Right lobe of liver (tissue), 6 donors: ENCODE measurements at regions not wholly inside any gene's neighbourhood (a gene's known extent, or its start where the extent isn't known, plus 50 kb on each side); places are given as distances from the start of the nearest gene placed in this dataset.
"Not testable (repeated sequence)": the region's sequence is repeated elsewhere in the genome, so short reads cannot be mapped to it uniquely, and the experiment has no call there.

Experiments used
- ATAC-seq, 4 donors: fragments of 200-7000 bp; cut with Tn5 transposase; one replicate each; pipeline ENCODE4 v1.9.1; 2020; ENCODE audit warnings: mild to moderate bottlenecking in 4 of 4, moderate library complexity in 4 of 4
- DNase-seq, 3 donors: peaks; one replicate each; pipeline ENCODE4 v3.0.0-alpha.2; 2020
- H3K27ac ChIP-seq, 3 donors: fragments of 200-600 bp; one replicate each; pipeline ENCODE4 v1.8.0; 2022
- H3K27me3 ChIP-seq, 2 donors: fragments of 200-600 bp; one replicate each; pipeline ENCODE4 v1.8.0; 2022
- H3K36me3 ChIP-seq, 4 donors: fragments of 200-600 bp; sonication (generic) in 1 of 4; one replicate each; pipeline versions ENCODE4 v1.5.1 to v1.8.0; 2017 to 2022; ENCODE audit warnings: control low read depth in 1 of 4
- H3K4me1 ChIP-seq, 4 donors: fragments of 200-600 bp; sonication (generic) in 1 of 4; one replicate each; pipeline versions ENCODE4 v1.5.1 to v1.8.0; 2017 to 2022; ENCODE audit warnings: control low read depth in 1 of 4
- H3K4me3 ChIP-seq, 3 donors: fragments of 200-600 bp; one replicate each; pipeline ENCODE4 v1.8.0; 2022
- H3K9me3 ChIP-seq, 4 donors: fragments of 200-600 bp; sonication (generic) in 1 of 4; one replicate each; pipeline versions ENCODE4 v1.5.1 to v1.8.0; 2017 to 2022; ENCODE audit warnings: control low read depth in 1 of 4
- CTCF ChIP-seq, 4 donors: fragments of 200-600 bp in 3 of 4; fragments of 450-650 bp in 1 of 4; IDR thresholded peaks; one replicate each; pipeline versions ENCODE4 v1.5.1 to v1.8.0; 2016 to 2022; ENCODE audit warnings: antibody characterized with exemption in 4 of 4, mild to moderate bottlenecking in 2 of 4
- POLR2A ChIP-seq: fragments of 450-650 bp; IDR thresholded peaks from one replicate; pipeline ENCODE4 v1.6.1; 2017; ENCODE audit warnings: antibody characterized with exemption, mild to moderate bottlenecking
- whole genome bisulfite sequencing: methylation state at CpG from one replicate; pipeline ENCODE4 v1.1.6; 2018; ENCODE audit warnings: low coverage, low lambda C conversion rate; ENCODE audit not compliant: insufficient coverage; ENCODE audit errors: missing lambda C conversion rate; 5-methylcytosine and 5-hydroxymethylcytosine counted together
- intact Hi-C, 2 donors: fragments of 100-400 bp; cut with DNase I; formaldehyde crosslinking; loops; one replicate each; pipeline versions ENCODE4 v1.11.2 to v1.14.1; 2022
- donor health status: DM: no; HTN: yes; CAD: no.
- donor health status: DM: no; HTN: no; CAD: no.
- donor health status: DM: no; HTN: no; CAD: no.
- donor health status: DM: no; HTN: yes; CAD: no.
- donor health status: DM: no; HTN: yes; CAD: no.

GRCh38 chr4:167838686-167839085 lies 253.7 kb upstream of the ANXA10 start:
- no peak for TF ChIP-seq CTCF (IDR thresholded peaks at IDR 0.05)
- TF ChIP-seq POLR2A = no peak

GRCh38 chr4:167842487-167842886 lies 249.8 kb upstream of the ANXA10 start:
- intact Hi-C loops = no loop called here
- Histone ChIP-seq H3K27ac (no peak overlapping the region), H3K9me3 (no peaks in the 10 kb centered on the region), H3K4me1 (no peaks in the 10 kb centered on the region), H3K4me3 (no peak overlapping the region), H3K36me3 (no peaks in the 10 kb centered on the region), H3K27me3 (no peaks in the 10 kb centered on the region)
- ATAC-seq (no peak), DNase-seq (no peak)
- WGBS = 26% methylated on average over 2 of the region's 2 CpGs
- TF ChIP-seq POLR2A (no peak), CTCF (IDR thresholded peaks at IDR 0.05) (no peak)

More at GRCh38 chr4:167838686-167839085, 253.7 kb upstream of the ANXA10 start:
- Histone ChIP-seq H3K36me3 (no peaks in the 10 kb centered on the region), H3K27me3 (no peaks in the 10 kb centered on the region), H3K27ac (no peak overlapping the region), H3K4me1 (no peaks in the 10 kb centered on the region), H3K4me3 (no peak overlapping the region), H3K9me3 (no peaks in the 10 kb centered on the region)
- DNase-seq (no peak), ATAC-seq (no peak)
- intact Hi-C loops = no loop called here
- WGBS = 57% methylated on average over 1 of the region's 1 CpG

GRCh38 chr4:167854881-167855280 lies 237.5 kb upstream of the ANXA10 start:
- H3K9me3 ChIP-seq = no peaks in the 10 kb centered on the region
- no peak overlapping the region for H3K27ac ChIP-seq
- no peaks in the 10 kb centered on the region for H3K4me1 ChIP-seq
- intact Hi-C loops = no loop called here
- ATAC-seq = no peak
- no peaks in the 10 kb centered on the region for H3K27me3 ChIP-seq
- WGBS = 25% methylated on average over 2 of the region's 2 CpGs
- DNase-seq = no peak
- no peaks in the 10 kb centered on the region for H3K36me3 ChIP-seq
- no peak overlapping the region for H3K4me3 ChIP-seq
- no peak for TF ChIP-seq CTCF (IDR thresholded peaks at IDR 0.05)
- TF ChIP-seq POLR2A = no peak

GRCh38 chr4:167858127-167858526 lies 234.2 kb upstream of the ANXA10 start:
- H3K27me3 ChIP-seq, H3K4me3 ChIP-seq, H3K27ac ChIP-seq, ATAC-seq, H3K4me1 ChIP-seq, intact Hi-C loops, H3K36me3 ChIP-seq, H3K9me3 ChIP-seq, DNase-seq: not testable (repeated sequence)
- 79% methylated on average over 9 of the region's 15 CpGs for WGBS

GRCh38 chr4:167867191-167867590 lies 225.1 kb upstream of the ANXA10 start:
- DNase-seq = no peak
- no peaks in the 10 kb centered on the region for H3K27me3 ChIP-seq
- H3K27ac ChIP-seq = no peak overlapping the region
- H3K36me3 ChIP-seq = no peaks in the 10 kb centered on the region
- 17% methylated on average over 3 of the region's 3 CpGs for WGBS
- no peak overlapping the region for H3K4me3 ChIP-seq
- intact Hi-C loops = no loop called here
- no peak for ATAC-seq
- no peaks in the 10 kb centered on the region for H3K4me1 ChIP-seq
- TF ChIP-seq POLR2A (no peak), CTCF (IDR thresholded peaks at IDR 0.05) (no peak)
- no peaks in the 10 kb centered on the region for H3K9me3 ChIP-seq
